DOHH2 (cell line): ENCODE measurements at regions not wholly inside any gene's neighbourhood (a gene's known extent, or its start where the extent isn't known, plus 50 kb on each side); places are given as distances from the start of the nearest gene placed in this dataset.

Source experiments
- H3F3A ChIP-seq: fragments of 200-600 bp; sonication (generic), shearing (Covaris generic); 2 replicates; pipeline ENCODE4 v1.6.0; 2016; ENCODE audit warnings: antibody characterized with exemption, mild to moderate bottlenecking; ENCODE audit not compliant: control insufficient read depth, insufficient read depth
- H3K27ac ChIP-seq: fragments of 200-600 bp; sonication (generic); 2 replicates; pipeline ENCODE4 v1.5.1; 2014; ENCODE audit warnings: low read depth, mild to moderate bottlenecking, low read length, moderate library complexity
- H3K27me3 ChIP-seq: fragments of 200-600 bp; sonication (generic); 2 replicates; pipeline ENCODE4 v1.6.1; 2014; ENCODE audit warnings: mild to moderate bottlenecking, low read length, mixed read lengths; ENCODE audit not compliant: control insufficient read depth
- H3K36me3 ChIP-seq: fragments of 200-600 bp; sonication (generic); 2 replicates; pipeline ENCODE4 v1.6.1; 2014; ENCODE audit warnings: mild to moderate bottlenecking, low read length, moderate library complexity, mixed read lengths; ENCODE audit not compliant: control insufficient read depth
- H3K4me1 ChIP-seq: fragments of 200-600 bp; sonication (generic); 2 replicates; pipeline ENCODE4 v1.6.1; 2014; ENCODE audit warnings: mild to moderate bottlenecking, low read length, mixed read lengths; ENCODE audit not compliant: control insufficient read depth
- H3K4me2 ChIP-seq: fragments of 200-600 bp; sonication (generic); 2 replicates; pipeline ENCODE4 v1.6.0; 2014; ENCODE audit warnings: mild to moderate bottlenecking, low read length, moderate library complexity
- H3K4me3 ChIP-seq: fragments of 200-600 bp; sonication (generic); 2 replicates; pipeline ENCODE4 v1.5.1; 2014; ENCODE audit warnings: mild to moderate bottlenecking, low read length, mixed read lengths
- H3K79me2 ChIP-seq: fragments of 200-600 bp; sonication (generic); 2 replicates; pipeline ENCODE4 v1.6.1; 2014; ENCODE audit warnings: mild to moderate bottlenecking, low read length, mixed read lengths; ENCODE audit not compliant: control insufficient read depth
- H3K9me2 ChIP-seq: fragments of 200-600 bp; sonication (generic); replicated peaks from 2 replicates; pipeline ENCODE4 v1.6.1; 2014; ENCODE audit warnings: mild to moderate bottlenecking, low read length, mixed read lengths; ENCODE audit not compliant: control insufficient read depth
- H3K9me3 ChIP-seq: fragments of 200-600 bp; sonication (generic); 2 replicates; pipeline ENCODE4 v1.6.1; 2014; ENCODE audit warnings: antibody characterized with exemption, low read length, mixed read lengths; ENCODE audit not compliant: control insufficient read depth, insufficient read depth
- H4K20me1 ChIP-seq: fragments of 200-600 bp; sonication (generic); 2 replicates; pipeline ENCODE4 v1.6.0; 2014; ENCODE audit warnings: low read depth, mild to moderate bottlenecking, antibody characterized with exemption, low read length, moderate library complexity; ENCODE audit not compliant: control insufficient read depth, insufficient read depth
- CTCF ChIP-seq: fragments of 200-600 bp; sonication (generic); IDR thresholded peaks from one replicate; pipeline ENCODE4 v1.5.1; 2014; ENCODE audit warnings: antibody characterized with exemption, mild to moderate bottlenecking, low read depth, low read length; ENCODE audit not compliant: poor library complexity, severe bottlenecking
- EZH2phosphoT487 ChIP-seq: fragments of 200-600 bp; sonication (generic); IDR thresholded peaks from 2 replicates; pipeline ENCODE4 v1.6.1; 2017; ENCODE audit warnings: borderline replicate concordance, mild to moderate bottlenecking, antibody characterized with exemption, low read length, moderate library complexity, mixed read lengths

GRCh38 chr2:236904389-236905263, 181.1 kb upstream of the COPS8 start:
- Histone ChIP-seq H4K20me1 (no peaks in the 10 kb centered on the region), H3K79me2 (no peaks in the 10 kb centered on the region), H3K27me3 (0 out of 2 replicates have a peak, but pooled peaks cover 5% of the 10 kb centered on the region), H3K27ac (no peak overlapping the region), H3K36me3 (no peaks in the 10 kb centered on the region), H3F3A (no peaks in the 10 kb centered on the region), H3K9me3 (no peaks in the 10 kb centered on the region), H3K9me2 (no peaks in the 10 kb centered on the region), H3K4me1 (no peaks in the 10 kb centered on the region), H3K4me3 (no peak overlapping the region), H3K4me2 (no peak overlapping the region)
- TF ChIP-seq CTCF (no peak), EZH2phosphoT487 (no peak)

GRCh38 chr2:236905976-236906375, 179.7 kb upstream of the COPS8 start:
- H3K4me2 ChIP-seq: no peak overlapping the region
- no peaks in the 10 kb centered on the region for H3K9me2 ChIP-seq
- H3K9me3 ChIP-seq: no peaks in the 10 kb centered on the region
- 0 out of 2 replicates have a peak, but pooled peaks cover 5% of the 10 kb centered on the region for H3K27me3 ChIP-seq
- no peak overlapping the region for H3K27ac ChIP-seq
- H3K4me1 ChIP-seq: no peaks in the 10 kb centered on the region
- no peak overlapping the region for H3K4me3 ChIP-seq
- no peaks in the 10 kb centered on the region for H3K79me2 ChIP-seq
- H3K36me3 ChIP-seq: no peaks in the 10 kb centered on the region
- H4K20me1 ChIP-seq: no peaks in the 10 kb centered on the region
- no peaks in the 10 kb centered on the region for H3F3A ChIP-seq
- TF ChIP-seq EZH2phosphoT487 (no peak), CTCF (no peak)

- Histone ChIP-seq H3K9me3 (no peaks in the 10 kb centered on the region), H3K4me3 (no peak overlapping the region), H3K27ac (no peak overlapping the region), H3K9me2 (no peaks in the 10 kb centered on the region), H3K4me2 (no peak overlapping the region), H3F3A (no peaks in the 10 kb centered on the region), H3K79me2 (no peaks in the 10 kb centered on the region), H3K4me1 (no peaks in the 10 kb centered on the region; the same call in 1 of the 2 replicates), H3K36me3 (no peaks in the 10 kb centered on the region), H4K20me1 (no peaks in the 10 kb centered on the region), H3K27me3 (no peaks in the 10 kb centered on the region)
- no peak for TF ChIP-seq EZH2phosphoT487
- TF ChIP-seq CTCF: no peak
Observed at GRCh38 chr2:236908439-236909192, 177.1 kb upstream of the COPS8 start.
